H9 (cell line): ENCODE measurements at regions not wholly inside any gene's neighbourhood (a gene's known extent, or its start where the extent isn't known, plus 50 kb on each side); places are given as distances from the start of the nearest gene placed in this dataset.

Experiments used
- DNase-seq: peaks from one replicate; pipeline ENCODE4 v3.0.0-alpha.2; 2017
- H2AFZ ChIP-seq: one replicate; pipeline ENCODE4 v1.6.1; 2013; ENCODE audit warnings: mild to moderate bottlenecking, low read length, control low read depth, moderate library complexity
- H2AK5ac ChIP-seq: 2 replicates; pipeline ENCODE4 v1.6.1; 2013; ENCODE audit warnings: low read length, control low read depth, mixed read lengths; ENCODE audit not compliant: insufficient read length
- H2BK120ac ChIP-seq: one replicate; pipeline ENCODE4 v1.6.1; 2013; ENCODE audit warnings: low read depth, mild to moderate bottlenecking, low read length, control low read depth, inconsistent platforms; ENCODE audit not compliant: poor library complexity, severe bottlenecking
- H2BK12ac ChIP-seq: 2 replicates; pipeline ENCODE4 v1.6.1; 2013; ENCODE audit warnings: low read length, control low read depth, mixed read lengths, low read depth; ENCODE audit not compliant: insufficient read length
- H2BK15ac ChIP-seq: 2 replicates; pipeline ENCODE4 v1.6.1; 2013; ENCODE audit warnings: low read depth, low read length, control low read depth
- H2BK20ac ChIP-seq: one replicate; pipeline ENCODE4 v1.6.1; 2013; ENCODE audit warnings: low read depth, mild to moderate bottlenecking, low read length, control low read depth, inconsistent platforms; ENCODE audit not compliant: poor library complexity, severe bottlenecking
- H2BK5ac ChIP-seq: 2 replicates; pipeline ENCODE4 v1.6.1; 2013; ENCODE audit warnings: low read length, control low read depth, mixed read lengths; ENCODE audit not compliant: insufficient read length
- H3K14ac ChIP-seq: 2 replicates; pipeline ENCODE4 v1.6.1; 2013; ENCODE audit warnings: low read length, control low read depth; ENCODE audit not compliant: insufficient read depth
- H3K18ac ChIP-seq: 2 replicates; pipeline ENCODE4 v1.6.1; 2013; ENCODE audit warnings: low read depth, mild to moderate bottlenecking, mixed read lengths, low read length, control low read depth; ENCODE audit not compliant: insufficient read length
- H3K23ac ChIP-seq: 2 replicates; pipeline ENCODE4 v1.6.1; 2013; ENCODE audit warnings: low read length, control low read depth, mixed read lengths, low read depth; ENCODE audit not compliant: insufficient read length
- H3K23me2 ChIP-seq: 2 replicates; pipeline ENCODE4 v1.6.1; 2013; ENCODE audit warnings: low read depth, mild to moderate bottlenecking, mixed read lengths, low read length, control low read depth; ENCODE audit not compliant: insufficient read length, poor library complexity, severe bottlenecking
- H3K27ac ChIP-seq: 2 replicates; pipeline ENCODE4 v1.5.1; 2013; ENCODE audit warnings: low read length, control low read depth, mixed read lengths, low read depth; ENCODE audit not compliant: insufficient read length
- H3K27me3 ChIP-seq: 2 replicates; pipeline ENCODE4 v1.6.1; 2013; ENCODE audit warnings: low read length, control low read depth, inconsistent platforms; ENCODE audit not compliant: insufficient read depth
- H3K4ac ChIP-seq: 2 replicates; pipeline ENCODE4 v1.6.1; 2013; ENCODE audit warnings: low read depth, mild to moderate bottlenecking, control low read depth, inconsistent platforms, low read length, moderate library complexity
- H3K4me1 ChIP-seq: 2 replicates; pipeline ENCODE4 v1.6.1; 2013; ENCODE audit warnings: low read length, control low read depth, inconsistent platforms; ENCODE audit not compliant: insufficient read depth
- H3K4me2 ChIP-seq: 2 replicates; pipeline ENCODE4 v1.6.1; 2013; ENCODE audit warnings: low read length, control low read depth, mixed read lengths; ENCODE audit not compliant: insufficient read length, insufficient read depth
- H3K56ac ChIP-seq: 2 replicates; pipeline ENCODE4 v1.6.1; 2013; ENCODE audit warnings: low read depth, mild to moderate bottlenecking, mixed read lengths, low read length, control low read depth; ENCODE audit not compliant: insufficient read length
- H3K79me1 ChIP-seq: 2 replicates; pipeline ENCODE4 v1.6.1; 2013; ENCODE audit warnings: low read depth, mild to moderate bottlenecking, moderate library complexity, low read length, control low read depth, inconsistent platforms; ENCODE audit not compliant: insufficient read depth, poor library complexity, severe bottlenecking
- H3K79me2 ChIP-seq: 2 replicates; pipeline ENCODE4 v1.6.1; 2013; ENCODE audit warnings: low read length, control low read depth, inconsistent platforms; ENCODE audit not compliant: insufficient read depth
- H3K9ac ChIP-seq: 2 replicates; pipeline ENCODE4 v1.6.1; 2013; ENCODE audit warnings: low read length, control low read depth, mixed read lengths; ENCODE audit not compliant: insufficient read length; ENCODE audit errors: extremely low read depth
- H3K9me3 ChIP-seq: one replicate; pipeline ENCODE4 v1.6.1; 2013; ENCODE audit warnings: low read depth, low read length, inconsistent platforms; ENCODE audit not compliant: control insufficient read depth
- H3T11ph ChIP-seq: one replicate; pipeline ENCODE4 v1.6.1; 2013; ENCODE audit warnings: mild to moderate bottlenecking, low read length, control low read depth, inconsistent platforms
- H4K20me1 ChIP-seq: one replicate; pipeline ENCODE4 v1.6.1; 2013; ENCODE audit not compliant: control insufficient read depth, insufficient read length, insufficient read depth
- H4K5ac ChIP-seq: 2 replicates; pipeline ENCODE4 v1.6.1; 2013; ENCODE audit warnings: low read depth, mild to moderate bottlenecking, mixed read lengths, low read length, control low read depth; ENCODE audit not compliant: insufficient read length
- H4K8ac ChIP-seq: replicated peaks from 2 replicates; pipeline ENCODE4 v1.6.1; 2013; ENCODE audit warnings: low read length, control low read depth, mixed read lengths, low read depth; ENCODE audit not compliant: insufficient read length
- H4K91ac ChIP-seq: 2 replicates; pipeline ENCODE4 v1.6.1; 2013; ENCODE audit warnings: low read depth, mild to moderate bottlenecking, moderate library complexity, mixed read lengths, low read length, control low read depth; ENCODE audit not compliant: insufficient read length
- H3K27ac Mint-ChIP-seq, 3 experiments: 2 replicates in 2 of 3; 3 replicates in 1 of 3; pipeline ENCODE4 v1.8.0; 2020 to 2021; ENCODE audit warnings: mixed read lengths in 3 of 3, mild to moderate bottlenecking in 1 of 3, moderate library complexity in 1 of 3
- H3K27me3 Mint-ChIP-seq: 2 replicates; pipeline ENCODE4 v1.8.0; 2021; ENCODE audit warnings: low read depth, mild to moderate bottlenecking, moderate library complexity, mixed read lengths
- H3K36me3 Mint-ChIP-seq, 3 experiments: 2 replicates in 2 of 3; 3 replicates in 1 of 3; pipeline ENCODE4 v1.8.0; 2020 to 2021; ENCODE audit warnings: low read depth in 3 of 3, mixed read lengths in 3 of 3; ENCODE audit not compliant: insufficient read depth in 1 of 3
- H3K4me1 Mint-ChIP-seq, 2 experiments: 2 replicates each; pipeline ENCODE4 v1.8.0; 2020; ENCODE audit warnings: mixed read lengths in 2 of 2
- H3K4me3 Mint-ChIP-seq, 2 experiments: 2 replicates in 1 of 2; 3 replicates in 1 of 2; pipeline ENCODE4 v1.8.0; 2020 to 2021; ENCODE audit warnings: mild to moderate bottlenecking in 2 of 2, mixed read lengths in 2 of 2, moderate library complexity in 1 of 2
- H3K9me3 Mint-ChIP-seq, 2 experiments: 2 replicates in 1 of 2; 3 replicates in 1 of 2; pipeline ENCODE4 v1.8.0; 2020; ENCODE audit warnings: mild to moderate bottlenecking in 2 of 2, mixed read lengths in 2 of 2, moderate library complexity in 1 of 2
- CTCF ChIP-seq: fragments of 200-600 bp; sonication (generic); conservative IDR thresholded peaks from 3 replicates; pipeline ENCODE4 v1.8.0; 2021; ENCODE audit warnings: antibody characterized with exemption, mild to moderate bottlenecking
- WGBS: extraction: QIAGEN DNeasy Blood & Tissue Kit; methylation state at CpG from one replicate; pipeline ENCODE4 v1.1.7; 2013; ENCODE audit warnings: missing lambda C conversion rate, low lambda C conversion rate, mixed read lengths; ENCODE audit not compliant: insufficient read length; ENCODE audit errors: extremely low coverage; 5-methylcytosine and 5-hydroxymethylcytosine counted together

- no peaks in the 10 kb centered on the region for H3K27me3 ChIP-seq
- no peak overlapping the region for H3K18ac ChIP-seq
- no peak overlapping the region for H2BK5ac ChIP-seq
- no peak overlapping the region for H3K4ac ChIP-seq
- H3K23ac ChIP-seq: no peak overlapping the region
- H3K9ac ChIP-seq: no peak overlapping the region
- H2BK20ac ChIP-seq: no peak overlapping the region
- no peak overlapping the region for H2AFZ ChIP-seq
- no peaks in the 10 kb centered on the region for H3K79me1 ChIP-seq
- no peak overlapping the region for H3K14ac ChIP-seq
- H4K5ac ChIP-seq: no peak overlapping the region
- no peak overlapping the region for H3K56ac ChIP-seq
- no peak overlapping the region for H2BK120ac ChIP-seq
- H3K36me3 Mint-ChIP-seq: no peaks in the 10 kb centered on the region
- H3T11ph ChIP-seq: no peak overlapping the region
- H3K27me3 Mint-ChIP-seq: no peaks in the 10 kb centered on the region; the same call in 1 of the 2 replicates
- H3K4me1 ChIP-seq: no peaks in the 10 kb centered on the region
- no peaks in the 10 kb centered on the region for H3K9me3 Mint-ChIP-seq
- no peaks in the 10 kb centered on the region for H3K23me2 ChIP-seq
- DNase-seq: no peak
- H3K4me2 ChIP-seq: no peak overlapping the region
- H3K79me2 ChIP-seq: no peaks in the 10 kb centered on the region
- H2BK15ac ChIP-seq: no peak overlapping the region
- peaks cover 18 to 22% of the 10 kb centered on the region in 2 experiments for H3K4me1 Mint-ChIP-seq
- H2AK5ac ChIP-seq: no peak overlapping the region
- no peak overlapping the region for H3K4me3 Mint-ChIP-seq
- no peak overlapping the region for H2BK12ac ChIP-seq
- no peak overlapping the region for H4K8ac ChIP-seq
- WGBS: no CpG with 5 or more reads among the region's 6 CpGs
- H3K9me3 ChIP-seq: no peaks in the 10 kb centered on the region
- TF ChIP-seq CTCF: no peak
- H4K91ac ChIP-seq: no peak overlapping the region
- H3K27ac Mint-ChIP-seq: no peak overlapping the region; a peak in 1 of 7 replicates
- no peak overlapping the region for H3K27ac ChIP-seq
- no peaks in the 10 kb centered on the region for H4K20me1 ChIP-seq
Measured at GRCh38 chr13:104137416-104137815, 1071.2 kb upstream of the SLC10A2 start.
